Adrenal gland (tissue), 5 donors: ENCODE measurements at regions not wholly inside any gene's neighbourhood (a gene's known extent, or its start where the extent isn't known, plus 50 kb on each side); places are given as distances from the start of the nearest gene placed in this dataset.

Source experiments
- POLR2A ChIP-seq, 2 donors: fragments of 450-650 bp; IDR thresholded peaks; one replicate each; pipeline ENCODE4 v1.6.1; 2017; ENCODE audit warnings: antibody characterized with exemption in 2 of 2, mild to moderate bottlenecking in 2 of 2, moderate library complexity in 1 of 2
- TF ChIP-seq, protein P1 (sequence below), 6 experiments: fragments of 450-650 bp in 4 of 6; fragments of 200-600 bp in 2 of 6; sonication (generic) in 1 of 6; IDR thresholded peaks; 1 replicate in 5 of 6; 2 replicates in 1 of 6; pipeline versions ENCODE4 v1.5.1 to v1.8.0; 2016 to 2021; ENCODE audit warnings: antibody characterized with exemption in 6 of 6, mild to moderate bottlenecking in 2 of 6, moderate library complexity in 1 of 6
- donor health status: DM: no; HTN: no; CAD: no.

DNA sequence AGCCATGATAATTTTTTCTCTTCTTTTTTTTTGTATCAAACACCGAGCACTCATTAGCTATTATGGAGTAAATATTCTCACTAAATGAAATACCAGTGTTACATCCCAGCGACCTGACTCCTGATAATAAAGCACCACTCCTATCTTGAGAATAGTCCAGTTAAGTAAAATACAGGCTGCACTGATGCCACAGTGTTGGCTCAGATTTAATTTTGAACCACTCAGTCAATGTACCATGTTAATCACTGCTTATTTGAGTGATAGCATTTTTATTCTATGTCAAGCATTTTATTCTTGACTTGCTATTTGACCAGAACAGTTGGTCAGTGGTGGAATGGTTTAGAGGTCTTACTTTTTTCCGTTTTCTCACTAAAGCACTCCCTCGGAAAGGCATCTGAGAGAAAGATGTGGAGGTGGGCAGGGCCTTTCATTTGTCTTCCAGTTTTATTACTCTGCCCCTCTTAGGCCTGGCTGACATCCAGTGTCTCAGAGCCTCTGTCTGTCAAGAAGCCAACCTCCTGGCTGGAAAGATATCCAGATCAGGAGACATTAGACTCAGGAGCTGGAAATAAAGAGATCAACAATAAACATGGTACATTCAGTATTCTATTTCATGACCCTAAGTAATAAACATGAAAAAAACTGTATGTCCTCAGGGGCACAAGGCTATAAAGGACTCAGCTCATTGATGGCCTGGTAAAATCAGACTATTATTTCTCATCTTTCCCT lies 457.8 kb downstream of the EPM2A start:
- TF ChIP-seq, protein P1, sequence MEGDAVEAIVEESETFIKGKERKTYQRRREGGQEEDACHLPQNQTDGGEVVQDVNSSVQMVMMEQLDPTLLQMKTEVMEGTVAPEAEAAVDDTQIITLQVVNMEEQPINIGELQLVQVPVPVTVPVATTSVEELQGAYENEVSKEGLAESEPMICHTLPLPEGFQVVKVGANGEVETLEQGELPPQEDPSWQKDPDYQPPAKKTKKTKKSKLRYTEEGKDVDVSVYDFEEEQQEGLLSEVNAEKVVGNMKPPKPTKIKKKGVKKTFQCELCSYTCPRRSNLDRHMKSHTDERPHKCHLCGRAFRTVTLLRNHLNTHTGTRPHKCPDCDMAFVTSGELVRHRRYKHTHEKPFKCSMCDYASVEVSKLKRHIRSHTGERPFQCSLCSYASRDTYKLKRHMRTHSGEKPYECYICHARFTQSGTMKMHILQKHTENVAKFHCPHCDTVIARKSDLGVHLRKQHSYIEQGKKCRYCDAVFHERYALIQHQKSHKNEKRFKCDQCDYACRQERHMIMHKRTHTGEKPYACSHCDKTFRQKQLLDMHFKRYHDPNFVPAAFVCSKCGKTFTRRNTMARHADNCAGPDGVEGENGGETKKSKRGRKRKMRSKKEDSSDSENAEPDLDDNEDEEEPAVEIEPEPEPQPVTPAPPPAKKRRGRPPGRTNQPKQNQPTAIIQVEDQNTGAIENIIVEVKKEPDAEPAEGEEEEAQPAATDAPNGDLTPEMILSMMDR (IDR thresholded peaks at IDR 0.05): no peak
- TF ChIP-seq POLR2A (IDR thresholded peaks at IDR 0.05): no peak
